ENCODE measurements at regions not wholly inside any gene's neighbourhood (a gene's known extent, or its start where the extent isn't known, plus 50 kb on each side); places are given as distances from the start of the nearest gene placed in this dataset.

GRCh38 chr1:13935336-13935735 lies 235.3 kb downstream of the PRDM2 start:
- H3K27ac ChIP-seq = no peak overlapping the region
- TF ChIP-seq CTCF (conservative IDR thresholded peaks at IDR 0.05) = no peak

- no peak overlapping the region for H3K27ac ChIP-seq
- no peak for TF ChIP-seq CTCF (conservative IDR thresholded peaks at IDR 0.05)
Measured at GRCh38 chr1:13941315-13941714, 241.3 kb downstream of the PRDM2 start.

- TF ChIP-seq CTCF (conservative IDR thresholded peaks at IDR 0.05) = no peak
- no peak overlapping the region for H3K27ac ChIP-seq
Measured at GRCh38 chr1:13943055-13943454, 243.1 kb downstream of the PRDM2 start.

GRCh38 chr1:13945856-13946255 lies 245.9 kb downstream of the PRDM2 start:
- no peak overlapping the region for H3K27ac ChIP-seq
- no peak for TF ChIP-seq CTCF (conservative IDR thresholded peaks at IDR 0.05)

- TF ChIP-seq CTCF (conservative IDR thresholded peaks at IDR 0.05) = no peak
- no peak overlapping the region for H3K27ac ChIP-seq
Measured at GRCh38 chr1:13947658-13948057, 247.7 kb downstream of the PRDM2 start.

- no peak overlapping the region for H3K27ac ChIP-seq
- TF ChIP-seq CTCF (conservative IDR thresholded peaks at IDR 0.05) = no peak
Measured at GRCh38 chr1:13948396-13948795, 248.4 kb downstream of the PRDM2 start.

GRCh38 chr1:13948888-13949391 lies 249.0 kb downstream of the PRDM2 start:
- no peak for TF ChIP-seq CTCF (conservative IDR thresholded peaks at IDR 0.05)
- no peak overlapping the region for H3K27ac ChIP-seq
